Neuron (in vitro differentiated cells): ENCODE measurements at regions not wholly inside any gene's neighbourhood (a gene's known extent, or its start where the extent isn't known, plus 50 kb on each side); places are given as distances from the start of the nearest gene placed in this dataset.

ENCODE experiments used
- H2AFZ ChIP-seq: one replicate; pipeline ENCODE4 v1.6.1; 2013; ENCODE audit warnings: low read depth, mild to moderate bottlenecking, inconsistent platforms, low read length, moderate library complexity
- H3K27me3 ChIP-seq: one replicate; pipeline ENCODE4 v1.6.1; 2013; ENCODE audit warnings: low read length; ENCODE audit not compliant: insufficient read depth
- H3K36me3 ChIP-seq: one replicate; pipeline ENCODE4 v1.6.1; 2013; ENCODE audit warnings: low read length; ENCODE audit not compliant: insufficient read depth
- H3K4me1 ChIP-seq: one replicate; pipeline ENCODE4 v1.6.1; 2013; ENCODE audit warnings: low read length; ENCODE audit not compliant: insufficient read depth
- H3K4me3 ChIP-seq: 2 replicates; pipeline ENCODE4 v1.5.1; 2013; ENCODE audit warnings: mild to moderate bottlenecking, low read length, moderate library complexity
- H3K9me3 ChIP-seq: one replicate; pipeline ENCODE4 v1.6.1; 2013; ENCODE audit warnings: low read length

GRCh38 chr10:78838141-78838657 lies 230.6 kb upstream of the ZMIZ1 start:
- peaks cover 2% of the 10 kb centered on the region for H3K9me3 ChIP-seq
- H3K4me1 ChIP-seq = no peaks in the 10 kb centered on the region
- H3K4me3 ChIP-seq = no peak overlapping the region
- no peaks in the 10 kb centered on the region for H3K36me3 ChIP-seq
- H2AFZ ChIP-seq = no peak overlapping the region
- H3K27me3 ChIP-seq = peaks cover 4% of the 10 kb centered on the region

GRCh38 chr10:78843495-78843894 lies 225.3 kb upstream of the ZMIZ1 start:
- no peak overlapping the region for H3K4me3 ChIP-seq
- H3K27me3 ChIP-seq = peaks cover 6% of the 10 kb centered on the region
- no peak overlapping the region for H2AFZ ChIP-seq
- no peaks in the 10 kb centered on the region for H3K36me3 ChIP-seq
- H3K4me1 ChIP-seq = no peaks in the 10 kb centered on the region
- H3K9me3 ChIP-seq = peaks cover 2% of the 10 kb centered on the region

GRCh38 chr10:78844960-78845607 lies 223.7 kb upstream of the ZMIZ1 start:
- Histone ChIP-seq H3K36me3 (no peaks in the 10 kb centered on the region), H3K9me3 (peaks cover 2% of the 10 kb centered on the region), H3K4me3 (no peak overlapping the region), H2AFZ (no peak overlapping the region), H3K4me1 (no peaks in the 10 kb centered on the region), H3K27me3 (peaks cover 6% of the 10 kb centered on the region)

- Histone ChIP-seq H3K27me3 (peaks cover 4% of the 10 kb centered on the region), H2AFZ (no peak overlapping the region), H3K4me1 (no peaks in the 10 kb centered on the region), H3K36me3 (no peaks in the 10 kb centered on the region), H3K4me3 (no peak overlapping the region), H3K9me3 (peaks cover 2% of the 10 kb centered on the region)
These were observed 222.7 kb upstream of the ZMIZ1 start for GRCh38 chr10:78846071-78846470.

- Histone ChIP-seq H2AFZ (no peak overlapping the region), H3K36me3 (no peaks in the 10 kb centered on the region), H3K27me3 (peaks cover 2% of the 10 kb centered on the region), H3K4me1 (no peaks in the 10 kb centered on the region), H3K9me3 (no peaks in the 10 kb centered on the region), H3K4me3 (no peak overlapping the region)
These were observed 222.0 kb upstream of the ZMIZ1 start for GRCh38 chr10:78846760-78847159.

- no peaks in the 10 kb centered on the region for H3K36me3 ChIP-seq
- no peak overlapping the region for H3K4me3 ChIP-seq
- H3K27me3 ChIP-seq = peaks cover 2% of the 10 kb centered on the region
- no peak overlapping the region for H2AFZ ChIP-seq
- H3K4me1 ChIP-seq = no peaks in the 10 kb centered on the region
- H3K9me3 ChIP-seq = no peaks in the 10 kb centered on the region
These were observed 221.3 kb upstream of the ZMIZ1 start for GRCh38 chr10:78847485-78847884.

- peaks cover 2% of the 10 kb centered on the region for H3K27me3 ChIP-seq
These were observed 219.7 kb upstream of the ZMIZ1 start for GRCh38 chr10:78849115-78849514.

GRCh38 chr10:78849731-78850130 lies 219.0 kb upstream of the ZMIZ1 start:
- Histone ChIP-seq H3K9me3 (no peaks in the 10 kb centered on the region), H3K36me3 (no peaks in the 10 kb centered on the region), H3K4me1 (no peaks in the 10 kb centered on the region), H3K27me3 (peaks cover 2% of the 10 kb centered on the region), H3K4me3 (no peak overlapping the region), H2AFZ (no peak overlapping the region)

More at GRCh38 chr10:78849115-78849514, 219.7 kb upstream of the ZMIZ1 start:
- Histone ChIP-seq H3K4me1 (no peaks in the 10 kb centered on the region), H3K9me3 (no peaks in the 10 kb centered on the region), H2AFZ (no peak overlapping the region), H3K4me3 (no peak overlapping the region), H3K36me3 (no peaks in the 10 kb centered on the region)

GRCh38 chr10:78850644-78851435 lies 217.9 kb upstream of the ZMIZ1 start:
- Histone ChIP-seq H2AFZ (no peak overlapping the region), H3K27me3 (no peaks in the 10 kb centered on the region), H3K4me1 (no peaks in the 10 kb centered on the region), H3K36me3 (no peaks in the 10 kb centered on the region), H3K9me3 (no peaks in the 10 kb centered on the region), H3K4me3 (no peak overlapping the region)

GRCh38 chr10:78851647-78852046 lies 217.1 kb upstream of the ZMIZ1 start:
- no peaks in the 10 kb centered on the region for H3K27me3 ChIP-seq
- H3K4me3 ChIP-seq = no peak overlapping the region
- no peaks in the 10 kb centered on the region for H3K9me3 ChIP-seq
- no peaks in the 10 kb centered on the region for H3K4me1 ChIP-seq
- H2AFZ ChIP-seq = no peak overlapping the region
- H3K36me3 ChIP-seq = no peaks in the 10 kb centered on the region

GRCh38 chr10:78852466-78853240 lies 216.1 kb upstream of the ZMIZ1 start:
- Histone ChIP-seq H3K4me1 (no peaks in the 10 kb centered on the region), H3K9me3 (no peaks in the 10 kb centered on the region), H3K4me3 (no peak overlapping the region), H3K36me3 (no peaks in the 10 kb centered on the region), H3K27me3 (no peaks in the 10 kb centered on the region), H2AFZ (no peak overlapping the region)

GRCh38 chr10:78853864-78854263 lies 214.9 kb upstream of the ZMIZ1 start:
- no peaks in the 10 kb centered on the region for H3K27me3 ChIP-seq
- H2AFZ ChIP-seq = no peak overlapping the region
- no peak overlapping the region for H3K4me3 ChIP-seq
- H3K9me3 ChIP-seq = no peaks in the 10 kb centered on the region
- H3K4me1 ChIP-seq = no peaks in the 10 kb centered on the region
- no peaks in the 10 kb centered on the region for H3K36me3 ChIP-seq

GRCh38 chr10:78856421-78856820 lies 212.3 kb upstream of the ZMIZ1 start:
- no peaks in the 10 kb centered on the region for H3K4me1 ChIP-seq
- H3K9me3 ChIP-seq = no peaks in the 10 kb centered on the region
- no peak overlapping the region for H3K4me3 ChIP-seq
- no peaks in the 10 kb centered on the region for H3K36me3 ChIP-seq
- no peak overlapping the region for H2AFZ ChIP-seq
- no peaks in the 10 kb centered on the region for H3K27me3 ChIP-seq
